IMR-90 (cell line): ENCODE measurements at regions not wholly inside any gene's neighbourhood (a gene's known extent, or its start where the extent isn't known, plus 50 kb on each side); places are given as distances from the start of the nearest gene placed in this dataset.

ENCODE experiments used
- ATAC-seq: fragments of 200-7000 bp; cut with Tn5 transposase; 2 replicates; pipeline ENCODE4 v1.9.1; 2020; ENCODE audit warnings: low read depth, mild to moderate bottlenecking, moderate library complexity
- BruUV-seq: library from RNA; stranded (reverse); fragments of 400-500 nt; replicated peaks from 2 replicates; lab custom pipeline; 2021; lab: Mats Ljungman, UMichigan
- CTCF ChIA-PET: fragments of 300-600 bp; formaldehyde crosslinking; extraction: SDS; loops from one replicate; lab custom pipeline; 2021; ENCODE audit warnings: antibody characterized with exemption; lab: Yijun Ruan, JAX
- POLR2A ChIA-PET: fragments of 300-600 bp; sonication (Branson Sonifier 250); formaldehyde crosslinking; loops from one replicate; lab custom pipeline; 2022; ENCODE audit warnings: antibody characterized with exemption; ENCODE audit not compliant: unreplicated experiment; lab: Charles Lee
- DNase-seq: peaks from one replicate; pipeline ENCODE4 v3.0.0; 2013
- H2AFZ ChIP-seq: replicated peaks from 2 replicates; pipeline ENCODE3; 2013; ENCODE audit warnings: low read length, mild to moderate bottlenecking; ENCODE audit not compliant: poor library complexity
- H2AK5ac ChIP-seq: 2 replicates; pipeline ENCODE4 v1.6.1; 2013; ENCODE audit warnings: low read depth, low read length, inconsistent platforms
- H2AK9ac ChIP-seq: replicated peaks from 2 replicates; pipeline ENCODE3; 2013; ENCODE audit warnings: mild to moderate bottlenecking, low read depth, low read length, moderate library complexity; ENCODE audit not compliant: poor library complexity
- H2BK120ac ChIP-seq: 2 replicates; pipeline ENCODE4 v1.6.1; 2013; ENCODE audit warnings: low read depth, low read length, inconsistent platforms
- H2BK15ac ChIP-seq: 3 replicates; pipeline ENCODE4 v1.6.1; 2013; ENCODE audit warnings: low read depth, low read length, inconsistent platforms
- H2BK20ac ChIP-seq: 2 replicates; pipeline ENCODE4 v1.6.1; 2013; ENCODE audit warnings: low read depth, mild to moderate bottlenecking, inconsistent platforms, low read length, moderate library complexity
- H2BK5ac ChIP-seq: 2 replicates; pipeline ENCODE4 v1.6.1; 2013; ENCODE audit warnings: mild to moderate bottlenecking, low read depth, low read length, inconsistent platforms; ENCODE audit not compliant: poor library complexity, severe bottlenecking
- H3K14ac ChIP-seq: replicated peaks from 2 replicates; pipeline ENCODE4 v1.6.1; 2013; ENCODE audit warnings: low read depth, low read length, inconsistent platforms
- H3K18ac ChIP-seq: 2 replicates; pipeline ENCODE4 v1.6.1; 2013; ENCODE audit warnings: low read depth, low read length, control low read depth
- H3K23ac ChIP-seq: 2 replicates; pipeline ENCODE4 v1.6.1; 2013; ENCODE audit warnings: low read depth, low read length, inconsistent platforms
- H3K27ac ChIP-seq: 2 replicates; pipeline ENCODE4 v1.5.1; 2013; ENCODE audit warnings: mild to moderate bottlenecking, control low read depth, low read length; ENCODE audit not compliant: insufficient read depth
- H3K27me3 ChIP-seq: 2 replicates; pipeline ENCODE4 v1.6.1; 2013; ENCODE audit warnings: low read length; ENCODE audit not compliant: control insufficient read depth, insufficient read depth
- H3K36me3 ChIP-seq: 2 replicates; pipeline ENCODE4 v1.6.1; 2013; ENCODE audit warnings: low read length, mixed read lengths; ENCODE audit not compliant: control insufficient read depth, insufficient read depth
- H3K4ac ChIP-seq: 2 replicates; pipeline ENCODE4 v1.6.1; 2013; ENCODE audit warnings: low read depth, low read length, inconsistent platforms
- H3K4me1 ChIP-seq: 2 replicates; pipeline ENCODE4 v1.6.1; 2013; ENCODE audit warnings: low read length, mixed read lengths; ENCODE audit not compliant: control insufficient read depth, insufficient read depth
- H3K4me2 ChIP-seq: 2 replicates; pipeline ENCODE4 v1.6.1; 2013; ENCODE audit warnings: low read depth, mild to moderate bottlenecking, control low read depth, low read length, moderate library complexity
- H3K4me3 ChIP-seq: 2 replicates; pipeline ENCODE4 v1.5.1; 2013; ENCODE audit warnings: low read depth, mild to moderate bottlenecking, control low read depth, low read length, moderate library complexity; ENCODE audit not compliant: insufficient read depth
- H3K56ac ChIP-seq: 2 replicates; pipeline ENCODE4 v1.6.1; 2013; ENCODE audit warnings: low read length, inconsistent platforms; ENCODE audit not compliant: insufficient read depth; ENCODE audit errors: extremely low read depth
- H3K79me1 ChIP-seq, 2 experiments: 2 replicates each; pipeline ENCODE4 v1.6.1; 2013; ENCODE audit warnings: low read length in 2 of 2, inconsistent platforms in 1 of 2, low read depth in 1 of 2
- H3K9ac ChIP-seq: 2 replicates; pipeline ENCODE4 v1.6.1; 2013; ENCODE audit warnings: low read depth, low read length, control low read depth
- H3K9me1 ChIP-seq: 2 replicates; pipeline ENCODE4 v1.6.1; 2013; ENCODE audit warnings: low read length, inconsistent platforms; ENCODE audit not compliant: insufficient read depth
- H3K9me3 ChIP-seq: 2 replicates; pipeline ENCODE4 v1.6.1; 2013; ENCODE audit warnings: low read length; ENCODE audit not compliant: control insufficient read depth, insufficient read depth
- H4K20me1 ChIP-seq: 2 replicates; pipeline ENCODE4 v1.6.1; 2013; ENCODE audit warnings: low read length, inconsistent platforms; ENCODE audit not compliant: insufficient read depth
- H4K5ac ChIP-seq: 2 replicates; pipeline ENCODE4 v1.6.1; 2013; ENCODE audit warnings: mild to moderate bottlenecking, low read depth, low read length, control low read depth
- H4K8ac ChIP-seq, 2 experiments: 2 replicates each; pipeline ENCODE4 v1.6.1; 2013; ENCODE audit warnings: low read depth in 2 of 2, low read length in 2 of 2, control low read depth in 1 of 2, inconsistent platforms in 1 of 2
- H4K91ac ChIP-seq: 2 replicates; pipeline ENCODE4 v1.6.1; 2013; ENCODE audit warnings: low read depth, low read length, inconsistent platforms; ENCODE audit not compliant: insufficient read depth
- CEBPB ChIP-seq: IDR thresholded peaks from 2 replicates; pipeline ENCODE4 v1.6.1; 2012; ENCODE audit warnings: low read depth, low read length, improper control_type of control experiment
- MAZ ChIP-seq: IDR thresholded peaks from 2 replicates; pipeline ENCODE4 v1.6.1; 2012; ENCODE audit warnings: low read depth, mild to moderate bottlenecking, low read length, improper control_type of control experiment, moderate library complexity, borderline replicate concordance
- MXI1 ChIP-seq: IDR thresholded peaks from 2 replicates; pipeline ENCODE4 v1.6.1; 2012; ENCODE audit warnings: low read depth, mild to moderate bottlenecking, low read length, moderate library complexity, borderline replicate concordance
- RAD21 ChIP-seq: IDR thresholded peaks from 2 replicates; pipeline ENCODE4 v1.6.1; 2012; ENCODE audit warnings: low read length, improper control_type of control experiment
- SMC3 ChIP-seq: fragments of 150-350 bp; IDR thresholded peaks from 2 replicates; pipeline ENCODE4 v1.6.1; 2016; ENCODE audit warnings: low read depth, mild to moderate bottlenecking, antibody characterized with exemption, low read length, moderate library complexity
- USF2 ChIP-seq: fragments of 150-350 bp; IDR thresholded peaks from 2 replicates; pipeline ENCODE4 v1.6.1; 2017; ENCODE audit warnings: mild to moderate bottlenecking, antibody characterized with exemption, low read length, low read depth
- dilution Hi-C: fragments of 300-500 bp; cut with HindIII; formaldehyde crosslinking; loops from one replicate; pipeline ENCODE4 v1.14.3; 2018; ENCODE audit warnings: low sequenced_read_pairs; ENCODE audit not compliant: unreplicated experiment
- in situ Hi-C: fragments of 300-500 bp; cut with MboI; formaldehyde crosslinking; loops from 3 replicates; pipeline ENCODE4 v1.14.3; 2019; ENCODE audit warnings: low sequenced_read_pairs, inconsistent platforms, mixed read lengths
- intact Hi-C: fragments of 100-400 bp; cut with micrococcal nuclease; formaldehyde crosslinking; loops from 2 replicates; pipeline ENCODE4 v1.10.0; 2022

- no peak overlapping the region for H3K4me3 ChIP-seq
- dilution Hi-C loops: no loop called here
- no TSS peak for BruUV-seq
- H2AK9ac ChIP-seq: no peak overlapping the region
- H4K8ac ChIP-seq: no peak overlapping the region
- CTCF ChIA-PET: no interaction called here
- no peaks in the 10 kb centered on the region for H3K36me3 ChIP-seq
- DNase-seq (no peak), ATAC-seq (no peak)
- no peak overlapping the region for H3K56ac ChIP-seq
- H3K23ac ChIP-seq: no peak overlapping the region
- no peaks in the 10 kb centered on the region for H3K79me1 ChIP-seq
- no peak overlapping the region for H3K9ac ChIP-seq
- H2BK5ac ChIP-seq: no peak overlapping the region
- H4K91ac ChIP-seq: no peak overlapping the region
- TF ChIP-seq RAD21: no peak
- peak; percentile 69 for TF ChIP-seq CEBPB
- no peak for TF ChIP-seq MXI1
- TF ChIP-seq SMC3: no peak
- no peak for TF ChIP-seq MAZ
- no peak for TF ChIP-seq USF2
- no peak overlapping the region for H3K14ac ChIP-seq
- POLR2A ChIA-PET: no interaction called here
- no peak overlapping the region for H3K18ac ChIP-seq
- intact Hi-C loops: loop anchor here (1.0 kb wide), 1 partner anchor 35 kb away; no protein-coding TSS in a partner anchor
- no peaks in the 10 kb centered on the region for H3K4me1 ChIP-seq
- no peak overlapping the region for H2BK15ac ChIP-seq
- in situ Hi-C loops: no loop called here
- no peak overlapping the region for H2BK120ac ChIP-seq
- no peaks in the 10 kb centered on the region for H4K20me1 ChIP-seq
- no peaks in the 10 kb centered on the region for H3K9me3 ChIP-seq
- H2AFZ ChIP-seq: no peak overlapping the region
- no peak overlapping the region for H2AK5ac ChIP-seq
- no peak overlapping the region for H3K4me2 ChIP-seq
- no peaks in the 10 kb centered on the region for H3K27me3 ChIP-seq
- no peak overlapping the region for H4K5ac ChIP-seq
- no peak overlapping the region for H3K27ac ChIP-seq
- H3K9me1 ChIP-seq: no peaks in the 10 kb centered on the region
- no peak overlapping the region for H3K4ac ChIP-seq
- H2BK20ac ChIP-seq: no peak overlapping the region
Measured at GRCh38 chr5:169527863-169528262, 55.7 kb upstream of the SPDL1 start.
